Activated naive CD4-positive, alpha-beta T cell treated with anti-CD3 and anti-CD28 coated beads for 36 hours (primary cell): ENCODE measurements at regions not wholly inside any gene's neighbourhood (a gene's known extent, or its start where the extent isn't known, plus 50 kb on each side); places are given as distances from the start of the nearest gene placed in this dataset.

ENCODE experiments used
- CTCF ChIA-PET: fragments of 350-600 bp; sonication (Branson Sonifier 250); formaldehyde crosslinking; loops from one replicate; lab custom pipeline; 2021; ENCODE audit warnings: antibody characterized with exemption; lab: Charles Lee
- DNase-seq: peaks from one replicate; pipeline ENCODE4 v3.0.0-alpha.2; 2020
- H3K27ac Mint-ChIP-seq: one replicate; pipeline ENCODE4 v1.8.0; 2021; ENCODE audit warnings: mild to moderate bottlenecking, mixed read lengths
- H3K27me3 Mint-ChIP-seq: one replicate; pipeline ENCODE4 v1.8.0; 2021; ENCODE audit warnings: low read depth, mixed read lengths
- H3K36me3 Mint-ChIP-seq: one replicate; pipeline ENCODE4 v1.8.0; 2021; ENCODE audit warnings: low read depth, mixed read lengths
- H3K4me1 Mint-ChIP-seq: one replicate; pipeline ENCODE4 v1.8.0; 2021; ENCODE audit warnings: low read depth, mixed read lengths
- H3K4me3 Mint-ChIP-seq: one replicate; pipeline ENCODE4 v1.8.0; 2021; ENCODE audit warnings: mild to moderate bottlenecking, moderate library complexity, mixed read lengths
- H3K9me3 Mint-ChIP-seq: one replicate; pipeline ENCODE4 v1.8.0; 2021; ENCODE audit warnings: mixed read lengths
- intact Hi-C: fragments of 100-400 bp; cut with micrococcal nuclease; formaldehyde crosslinking; loops from one replicate; pipeline ENCODE4 v1.15.1; 2023

GRCh38 chr1:59085101-59085500 is 211.8 kb upstream of the FGGY start:
- H3K4me3 Mint-ChIP-seq, result no peak overlapping the region
- H3K27me3 Mint-ChIP-seq, result no peaks in the 10 kb centered on the region
- no peak for DNase-seq
- H3K9me3 Mint-ChIP-seq, result peaks cover 1% of the 10 kb centered on the region
- H3K36me3 Mint-ChIP-seq, result no peaks in the 10 kb centered on the region
- intact Hi-C loops, result no loop called here
- CTCF ChIA-PET, result interaction anchor here (0.6 to 1.2 kb wide), 2 partner anchors 9 to 264 kb away, joined by 3 read pairs; no protein-coding TSS in a partner anchor
- H3K4me1 Mint-ChIP-seq, result peaks cover 11% of the 10 kb centered on the region
- H3K27ac Mint-ChIP-seq, result no peak overlapping the region

DNA sequence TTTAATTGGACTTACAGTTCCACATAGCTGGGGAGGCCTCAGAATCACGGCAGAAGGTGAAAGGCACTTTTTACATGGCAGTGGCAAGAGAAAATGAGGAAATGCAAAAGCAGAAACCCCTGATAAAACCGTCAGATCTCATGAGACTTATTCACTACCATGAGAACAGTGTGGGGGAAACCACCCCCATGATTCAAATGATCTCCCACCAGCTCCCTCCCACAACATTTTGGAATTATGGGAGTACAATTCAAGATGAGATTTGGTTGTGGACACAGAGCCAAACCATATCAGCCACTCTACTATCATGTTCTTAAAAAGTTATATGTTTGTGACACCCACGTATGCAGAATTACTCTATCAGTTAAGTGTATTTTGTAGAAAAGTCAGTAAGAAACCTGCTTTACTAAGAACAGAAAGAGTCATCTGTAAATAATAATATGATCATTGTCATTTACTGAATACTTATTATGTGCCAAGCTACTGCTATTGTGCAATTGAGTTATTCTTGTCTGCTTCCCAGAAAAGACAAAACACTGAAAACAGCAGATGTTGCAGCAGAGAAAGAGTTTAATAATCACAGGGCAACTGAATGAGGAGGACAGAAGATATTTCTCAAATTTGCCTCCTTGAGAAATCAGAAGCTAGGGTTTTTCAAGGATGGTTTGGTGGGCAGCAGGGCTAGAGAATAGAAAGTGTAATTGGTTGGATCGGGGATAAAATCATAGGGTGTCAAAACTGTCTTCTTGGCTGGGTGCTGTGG is 207.7 kb upstream of the FGGY start:
- Mint-ChIP-seq H3K27me3 (no peaks in the 10 kb centered on the region), H3K9me3 (peaks cover 1% of the 10 kb centered on the region), H3K27ac (no peak overlapping the region), H3K36me3 (no peaks in the 10 kb centered on the region), H3K4me1 (peaks cover 6% of the 10 kb centered on the region), H3K4me3 (no peak overlapping the region)
- intact Hi-C loops, result no loop called here
- no peak for DNase-seq
- CTCF ChIA-PET, result no interaction called here

GRCh38 chr1:59089922-59090457 is 206.9 kb upstream of the FGGY start:
- Mint-ChIP-seq H3K27ac (no peak overlapping the region), H3K4me1 (no peaks in the 10 kb centered on the region), H3K36me3 (no peaks in the 10 kb centered on the region), H3K27me3 (no peaks in the 10 kb centered on the region), H3K4me3 (no peak overlapping the region), H3K9me3 (peaks cover 1% of the 10 kb centered on the region)
- DNase-seq, result no peak
- CTCF ChIA-PET, result no interaction called here
- intact Hi-C loops, result no loop called here

DNA sequence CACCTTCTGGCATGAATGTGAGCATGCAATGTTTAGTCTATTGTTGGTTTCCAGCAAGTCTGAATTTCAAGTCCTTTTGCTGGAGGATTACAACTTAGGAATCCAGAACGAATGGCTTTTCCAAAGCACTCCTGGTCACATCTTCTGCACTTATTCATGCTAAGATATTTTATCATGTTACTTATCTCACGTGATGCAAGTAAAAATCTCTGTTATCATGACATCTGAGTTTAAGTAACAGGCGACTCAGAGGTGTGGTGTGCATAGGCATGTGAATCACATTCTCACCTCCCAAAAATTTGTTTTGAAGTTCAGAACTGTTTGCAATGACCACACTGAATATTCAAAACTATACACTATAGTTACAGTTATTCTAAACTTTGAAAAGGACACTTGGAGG is 204.8 kb upstream of the FGGY start:
- Mint-ChIP-seq H3K4me1 (no peaks in the 10 kb centered on the region), H3K9me3 (peaks cover 1% of the 10 kb centered on the region), H3K27ac (no peak overlapping the region), H3K27me3 (no peaks in the 10 kb centered on the region), H3K4me3 (no peak overlapping the region), H3K36me3 (no peaks in the 10 kb centered on the region)
- DNase-seq, result no peak
- intact Hi-C loops, result no loop called here
- CTCF ChIA-PET, result no interaction called here

DNA sequence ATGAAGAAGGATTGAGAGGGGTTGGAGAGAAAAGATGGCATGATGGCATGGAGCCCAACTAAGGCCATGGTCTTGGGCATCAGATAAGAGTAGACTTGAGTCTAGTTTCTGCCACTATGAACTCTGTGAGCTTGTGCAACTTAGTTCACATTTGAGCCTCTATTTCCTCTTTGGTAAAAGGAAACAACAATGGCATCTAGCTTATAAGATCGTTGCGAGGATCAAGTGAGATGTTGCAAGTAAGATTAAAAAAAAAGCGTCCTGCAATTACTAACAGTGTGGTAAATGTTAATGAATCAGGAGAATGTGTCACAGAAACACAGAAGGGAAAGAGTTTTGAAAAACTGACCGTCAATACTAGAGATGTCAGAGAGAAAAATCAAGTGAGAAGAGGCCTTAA is 202.9 kb upstream of the FGGY start:
- CTCF ChIA-PET, result no interaction called here
- Mint-ChIP-seq H3K4me3 (no peak overlapping the region), H3K4me1 (no peaks in the 10 kb centered on the region), H3K27me3 (no peaks in the 10 kb centered on the region), H3K36me3 (no peaks in the 10 kb centered on the region), H3K9me3 (peaks cover 1% of the 10 kb centered on the region), H3K27ac (no peak overlapping the region)
- intact Hi-C loops, result no loop called here
- no peak for DNase-seq

- peaks cover 2% of the 10 kb centered on the region for H3K9me3 Mint-ChIP-seq
- H3K4me1 Mint-ChIP-seq, result no peaks in the 10 kb centered on the region
- intact Hi-C loops, result no loop called here
- no peak overlapping the region for H3K4me3 Mint-ChIP-seq
- CTCF ChIA-PET, result no interaction called here
- H3K27me3 Mint-ChIP-seq, result no peaks in the 10 kb centered on the region
- DNase-seq, result no peak
- H3K27ac Mint-ChIP-seq, result no peak overlapping the region
- H3K36me3 Mint-ChIP-seq, result no peaks in the 10 kb centered on the region
Measured at GRCh38 chr1:59096501-59096900, 200.4 kb upstream of the FGGY start.

DNA sequence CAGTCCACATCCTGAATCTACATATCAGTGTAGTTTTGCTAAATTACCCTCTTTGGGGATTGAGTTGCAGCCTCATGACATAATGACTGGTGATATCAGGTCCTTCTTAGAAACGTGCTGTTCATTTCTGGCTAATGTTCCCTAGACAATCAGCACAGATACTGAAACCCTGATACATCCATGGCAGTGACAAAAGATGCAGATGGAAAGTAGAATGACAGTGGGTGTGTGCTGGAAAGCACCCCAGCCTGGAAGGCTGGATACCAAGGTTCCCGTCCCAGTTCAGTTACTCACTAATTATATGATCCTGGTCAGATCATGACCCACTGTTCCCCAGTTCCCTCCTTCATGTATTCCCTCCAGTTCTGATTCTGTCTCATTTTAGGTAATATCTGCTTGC is 198.2 kb upstream of the FGGY start:
- H3K27ac Mint-ChIP-seq, result no peak overlapping the region
- intact Hi-C loops, result no loop called here
- H3K4me3 Mint-ChIP-seq, result no peak overlapping the region
- peaks cover 6% of the 10 kb centered on the region for H3K9me3 Mint-ChIP-seq
- no peaks in the 10 kb centered on the region for H3K27me3 Mint-ChIP-seq
- DNase-seq, result no peak
- H3K36me3 Mint-ChIP-seq, result no peaks in the 10 kb centered on the region
- CTCF ChIA-PET, result no interaction called here
- no peaks in the 10 kb centered on the region for H3K4me1 Mint-ChIP-seq

GRCh38 chr1:59100708-59101374 is 196.1 kb upstream of the FGGY start:
- DNase-seq, result no peak
- Mint-ChIP-seq H3K27me3 (no peaks in the 10 kb centered on the region), H3K4me3 (no peak overlapping the region), H3K27ac (no peak overlapping the region), H3K4me1 (no peaks in the 10 kb centered on the region), H3K9me3 (peaks cover 6% of the 10 kb centered on the region), H3K36me3 (no peaks in the 10 kb centered on the region)
- intact Hi-C loops, result no loop called here
- CTCF ChIA-PET, result no interaction called here

GRCh38 chr1:59101518-59101917 is 195.4 kb upstream of the FGGY start:
- no peak for DNase-seq
- CTCF ChIA-PET, result no interaction called here

DNA sequence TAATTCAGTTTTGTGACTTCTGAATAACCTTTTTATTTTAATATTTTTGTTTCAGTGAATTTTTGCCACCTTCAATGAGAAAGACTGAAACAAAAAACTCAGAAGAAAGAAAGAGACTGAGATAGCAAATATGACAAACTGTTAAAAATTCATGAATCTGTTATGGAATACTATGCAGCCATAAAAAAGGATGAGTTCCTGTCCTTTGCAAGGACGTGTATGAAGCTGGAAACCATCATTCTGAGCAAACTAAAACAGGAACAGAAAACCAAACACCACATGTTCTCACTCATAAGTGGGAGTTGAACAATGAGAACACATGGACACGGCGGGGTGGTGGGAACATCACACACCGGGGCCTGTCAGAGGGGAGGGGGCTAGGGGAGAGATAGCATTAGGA is 193.4 kb upstream of the FGGY start:
- H3K27ac Mint-ChIP-seq, result no peak overlapping the region
- H3K27me3 Mint-ChIP-seq, result no peaks in the 10 kb centered on the region
- H3K4me1 Mint-ChIP-seq, result no peaks in the 10 kb centered on the region
- CTCF ChIA-PET, result no interaction called here
- no peak overlapping the region for H3K4me3 Mint-ChIP-seq
- intact Hi-C loops, result no loop called here
- no peaks in the 10 kb centered on the region for H3K36me3 Mint-ChIP-seq
- no peak for DNase-seq
- peaks cover 6% of the 10 kb centered on the region for H3K9me3 Mint-ChIP-seq

More at GRCh38 chr1:59101518-59101917, 195.4 kb upstream of the FGGY start:
- no peaks in the 10 kb centered on the region for H3K4me1 Mint-ChIP-seq
- no peak overlapping the region for H3K4me3 Mint-ChIP-seq
- H3K27me3 Mint-ChIP-seq, result no peaks in the 10 kb centered on the region
- intact Hi-C loops, result no loop called here
- no peak overlapping the region for H3K27ac Mint-ChIP-seq
- H3K9me3 Mint-ChIP-seq, result peaks cover 6% of the 10 kb centered on the region
- no peaks in the 10 kb centered on the region for H3K36me3 Mint-ChIP-seq

GRCh38 chr1:59104191-59104760 is 192.6 kb upstream of the FGGY start:
- Mint-ChIP-seq H3K27ac (no peak overlapping the region), H3K9me3 (peaks cover 6% of the 10 kb centered on the region), H3K27me3 (no peaks in the 10 kb centered on the region), H3K4me1 (no peaks in the 10 kb centered on the region), H3K4me3 (no peak overlapping the region), H3K36me3 (no peaks in the 10 kb centered on the region)
- intact Hi-C loops, result no loop called here
- no peak for DNase-seq
- CTCF ChIA-PET, result interaction anchor here (0.5 kb wide), 1 partner anchor 32 kb away, joined by 3 read pairs; no protein-coding TSS in a partner anchor

DNA sequence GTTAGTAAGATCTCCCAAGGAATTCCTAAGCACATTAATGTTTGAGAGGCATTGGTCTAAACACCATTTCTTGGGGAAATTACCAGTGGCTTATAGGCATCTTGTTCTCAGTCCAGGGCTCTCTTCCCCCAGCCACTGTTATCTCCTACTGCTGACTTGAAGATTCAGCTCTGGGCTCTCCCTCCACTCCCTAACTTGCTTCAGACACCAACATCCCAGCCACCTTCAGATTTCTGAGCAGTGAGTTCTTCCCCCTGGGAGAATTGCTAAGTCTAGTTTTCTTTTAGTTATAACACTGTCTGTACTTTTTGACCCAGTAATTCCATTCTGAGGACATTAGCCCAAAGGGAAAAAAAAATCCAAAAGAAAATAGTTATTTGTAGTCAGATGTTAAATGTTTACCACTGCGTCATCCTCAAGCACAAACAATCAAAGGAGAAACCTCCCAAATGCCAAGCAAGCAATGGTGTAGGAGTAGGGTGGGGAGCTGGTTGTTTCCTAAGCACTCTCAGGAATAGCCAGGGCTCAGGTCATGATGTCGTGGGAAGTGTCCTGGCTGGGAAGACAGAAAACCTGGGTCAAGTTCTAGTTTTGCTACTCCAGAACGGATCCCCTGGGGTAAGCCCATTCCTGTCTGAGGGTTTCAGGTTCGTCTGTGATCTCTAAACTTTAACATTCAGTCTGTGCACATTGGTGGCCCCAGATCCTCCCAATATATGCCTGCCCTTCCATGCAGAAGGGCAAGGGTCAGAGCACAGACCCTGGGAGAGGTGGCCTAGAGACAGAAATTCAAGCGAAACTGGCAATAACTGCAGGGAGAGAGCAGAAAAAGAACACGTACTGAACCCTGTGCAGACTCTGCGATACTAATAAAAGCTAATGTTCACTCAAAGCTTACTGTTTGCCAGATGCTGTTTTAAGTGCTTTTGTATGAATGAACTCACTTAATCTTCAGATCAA is 191.1 kb upstream of the FGGY start:
- Mint-ChIP-seq H3K27ac (no peak overlapping the region), H3K27me3 (no peaks in the 10 kb centered on the region), H3K4me1 (no peaks in the 10 kb centered on the region), H3K36me3 (no peaks in the 10 kb centered on the region), H3K4me3 (no peak overlapping the region), H3K9me3 (peaks cover 6% of the 10 kb centered on the region)
- no peak for DNase-seq
- intact Hi-C loops, result no loop called here
- CTCF ChIA-PET, result no interaction called here
